Tibial artery (tissue), 4 donors: ENCODE measurements at regions not wholly inside any gene's neighbourhood (a gene's known extent, or its start where the extent isn't known, plus 50 kb on each side); places are given as distances from the start of the nearest gene placed in this dataset.

Experiments used
- DNase-seq, 2 donors: peaks; one replicate each; pipeline ENCODE4 v3.0.0-alpha.2; 2019
- H3K27ac ChIP-seq, 2 donors: fragments of 200-600 bp; sonication (generic) in 1 of 2; 1 replicate in 1 of 2; 2 replicates in 1 of 2; pipeline ENCODE4 v1.5.1; 2018 to 2019; ENCODE audit warnings: mild to moderate bottlenecking in 1 of 2
- H3K27me3 ChIP-seq, 2 donors: fragments of 200-600 bp; sonication (generic) in 1 of 2; one replicate each; pipeline versions ENCODE4 v1.5.1 to v1.6.0; 2016 to 2019
- H3K36me3 ChIP-seq, 3 donors: fragments of 200-600 bp; sonication (generic) in 2 of 3; one replicate each; pipeline ENCODE4 v1.5.1; 2016 to 2019; ENCODE audit warnings: mild to moderate bottlenecking in 2 of 3
- H3K4me1 ChIP-seq, 4 donors: fragments of 200-600 bp; sonication (generic) in 2 of 4; 1 replicate in 3 of 4; 2 replicates in 1 of 4; pipeline ENCODE4 v1.5.1; 2016 to 2019
- H3K4me3 ChIP-seq, 2 donors: fragments of 200-600 bp; sonication (generic) in 1 of 2; 1 replicate in 1 of 2; 2 replicates in 1 of 2; pipeline ENCODE4 v1.5.1; 2018 to 2019; ENCODE audit warnings: mild to moderate bottlenecking in 2 of 2
- H3K9me3 ChIP-seq, 3 donors: fragments of 200-600 bp; sonication (generic) in 1 of 3; one replicate each; pipeline ENCODE4 v1.5.1; 2016 to 2019
- intact Hi-C: fragments of 100-400 bp; cut with DNase I; formaldehyde crosslinking; loops from one replicate; pipeline ENCODE4 v1.15.0; 2023; ENCODE audit warnings: low total_unique reads
- TF ChIP-seq, protein P1 (sequence below), 2 experiments: fragments of 200-600 bp in 1 of 2; fragments of 450-650 bp in 1 of 2; IDR thresholded peaks; one replicate each; pipeline ENCODE4 v1.5.1; 2017 to 2019; ENCODE audit warnings: antibody characterized with exemption in 2 of 2, mild to moderate bottlenecking in 1 of 2, moderate library complexity in 1 of 2

DNA sequence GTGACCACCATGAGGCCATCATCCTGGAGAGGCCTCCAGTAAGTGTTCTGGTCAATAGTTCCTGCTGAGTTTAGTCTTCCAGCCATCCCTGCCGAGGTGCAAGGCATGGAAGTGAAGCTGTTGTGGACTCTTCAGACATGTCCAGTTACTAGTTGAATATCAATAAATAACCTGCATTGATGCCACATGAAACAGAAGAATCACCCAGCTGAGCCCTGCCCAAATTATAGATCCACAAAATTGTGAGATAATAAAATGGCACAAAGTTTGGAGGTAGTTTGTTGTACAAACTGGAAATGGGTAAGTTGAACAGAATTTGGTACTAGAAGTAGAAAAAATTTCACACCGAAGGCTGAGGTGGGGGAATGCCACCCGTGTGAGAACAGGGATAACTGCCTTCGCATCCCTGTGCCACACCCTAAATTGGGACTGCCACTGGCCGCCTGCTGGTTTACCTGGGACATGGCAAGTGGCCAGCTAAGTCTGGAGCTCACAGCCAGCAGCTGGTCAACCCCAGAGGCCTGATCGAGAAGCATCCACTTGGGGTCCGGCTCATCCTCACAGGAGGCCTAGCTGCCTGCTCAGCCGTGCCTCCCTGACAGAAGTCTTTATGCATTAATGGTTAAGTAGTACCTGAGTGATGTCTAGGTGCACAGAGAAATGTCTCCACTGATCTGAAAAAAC, 184.5 kb downstream of the SPRY1 start:
- Histone ChIP-seq H3K27me3 (no peaks in the 10 kb centered on the region), H3K36me3 (no peaks in the 10 kb centered on the region), H3K4me3 (no peak overlapping the region), H3K9me3 (peaks cover 0 to 11% (median 0%) of the 10 kb centered on the region in 3 donors), H3K4me1 (peaks cover 0 to 14% (median 4%) of the 10 kb centered on the region in 4 donors), H3K27ac (no peak overlapping the region)
- no peak for DNase-seq
- intact Hi-C loops: no loop called here
- TF ChIP-seq, protein P1, sequence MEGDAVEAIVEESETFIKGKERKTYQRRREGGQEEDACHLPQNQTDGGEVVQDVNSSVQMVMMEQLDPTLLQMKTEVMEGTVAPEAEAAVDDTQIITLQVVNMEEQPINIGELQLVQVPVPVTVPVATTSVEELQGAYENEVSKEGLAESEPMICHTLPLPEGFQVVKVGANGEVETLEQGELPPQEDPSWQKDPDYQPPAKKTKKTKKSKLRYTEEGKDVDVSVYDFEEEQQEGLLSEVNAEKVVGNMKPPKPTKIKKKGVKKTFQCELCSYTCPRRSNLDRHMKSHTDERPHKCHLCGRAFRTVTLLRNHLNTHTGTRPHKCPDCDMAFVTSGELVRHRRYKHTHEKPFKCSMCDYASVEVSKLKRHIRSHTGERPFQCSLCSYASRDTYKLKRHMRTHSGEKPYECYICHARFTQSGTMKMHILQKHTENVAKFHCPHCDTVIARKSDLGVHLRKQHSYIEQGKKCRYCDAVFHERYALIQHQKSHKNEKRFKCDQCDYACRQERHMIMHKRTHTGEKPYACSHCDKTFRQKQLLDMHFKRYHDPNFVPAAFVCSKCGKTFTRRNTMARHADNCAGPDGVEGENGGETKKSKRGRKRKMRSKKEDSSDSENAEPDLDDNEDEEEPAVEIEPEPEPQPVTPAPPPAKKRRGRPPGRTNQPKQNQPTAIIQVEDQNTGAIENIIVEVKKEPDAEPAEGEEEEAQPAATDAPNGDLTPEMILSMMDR (IDR thresholded peaks at IDR 0.05): no peak

DNA sequence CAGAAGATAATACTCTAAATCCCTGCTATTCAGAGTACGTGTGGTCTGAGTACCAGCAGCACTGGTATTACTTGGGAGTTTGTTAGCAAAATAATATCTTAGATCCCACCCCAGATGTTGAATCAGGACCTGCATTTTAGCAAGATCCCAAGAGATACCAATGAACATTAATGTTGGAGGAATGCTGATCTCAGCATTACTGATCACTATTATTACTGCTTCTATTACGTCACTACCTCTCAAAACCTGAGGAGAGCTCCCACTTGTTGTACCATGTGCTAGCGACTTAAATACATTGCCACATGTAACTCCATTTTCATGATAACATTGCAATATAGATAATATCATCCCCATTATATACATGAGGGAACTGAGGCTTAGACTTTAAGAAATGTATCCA, 185.2 kb downstream of the SPRY1 start:
- TF ChIP-seq, protein P1 (IDR thresholded peaks at IDR 0.05): no peak
- intact Hi-C loops: no loop called here
- Histone ChIP-seq H3K36me3 (no peaks in the 10 kb centered on the region), H3K27ac (no peak overlapping the region), H3K4me1 (peaks cover 0 to 14% (median 4%) of the 10 kb centered on the region in 4 donors), H3K4me3 (no peak overlapping the region), H3K27me3 (no peaks in the 10 kb centered on the region), H3K9me3 (peaks cover 0 to 11% (median 0%) of the 10 kb centered on the region in 3 donors)
- no peak for DNase-seq

DNA sequence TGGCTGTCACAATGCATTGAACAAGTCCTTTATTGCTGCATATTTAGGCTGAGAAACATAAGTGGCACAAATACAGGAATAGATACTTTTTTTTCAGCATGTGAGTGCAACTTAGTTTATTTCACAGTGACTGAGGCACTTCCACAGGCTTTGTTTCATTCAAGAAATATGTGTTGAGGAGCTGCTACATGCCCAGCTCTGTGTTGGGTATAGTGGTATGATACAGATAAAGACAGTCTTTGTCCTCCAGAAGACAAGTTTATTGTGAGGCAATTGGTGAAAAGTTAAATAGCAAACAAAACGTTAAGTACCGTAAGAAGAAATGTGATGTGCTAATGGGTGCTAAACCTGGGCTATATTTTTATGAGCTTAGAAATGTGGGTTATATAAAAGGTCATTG, 186.4 kb downstream of the SPRY1 start:
- intact Hi-C loops: no loop called here
- H3K27ac ChIP-seq: no peak overlapping the region
- no peaks in the 10 kb centered on the region for H3K27me3 ChIP-seq
- TF ChIP-seq, protein P1 (IDR thresholded peaks at IDR 0.05): no peak
- no peak for DNase-seq
- no peak overlapping the region for H3K4me3 ChIP-seq
- H3K4me1 ChIP-seq: peaks cover 0 to 23% (median 6%) of the 10 kb centered on the region in 4 donors
- no peaks in the 10 kb centered on the region for H3K36me3 ChIP-seq
- H3K9me3 ChIP-seq: peaks cover 0 to 11% (median 0%) of the 10 kb centered on the region in 3 donors

DNA sequence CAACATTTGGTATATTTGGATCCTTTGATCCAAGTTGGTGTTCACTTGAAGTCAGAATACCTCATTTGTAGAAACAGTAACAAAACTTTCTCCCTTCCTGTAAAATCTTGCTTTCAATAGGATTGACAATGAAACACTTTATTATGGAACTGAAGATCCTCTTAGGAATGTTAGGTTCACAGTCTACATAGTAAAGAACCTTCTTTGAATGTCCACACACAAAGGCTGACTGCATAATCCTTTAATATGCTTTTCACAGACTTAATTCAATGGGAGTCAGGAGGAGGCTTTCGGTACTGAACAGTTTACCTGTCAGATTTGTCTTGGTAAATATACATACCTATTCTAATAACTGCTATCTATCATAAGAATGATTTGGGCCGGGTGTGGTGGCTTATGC, 188.5 kb downstream of the SPRY1 start:
- TF ChIP-seq, protein P1 (IDR thresholded peaks at IDR 0.05): no peak
- H3K4me3 ChIP-seq: no peak overlapping the region
- no peaks in the 10 kb centered on the region for H3K27me3 ChIP-seq
- H3K9me3 ChIP-seq: peaks cover 0 to 11% (median 0%) of the 10 kb centered on the region in 3 donors
- intact Hi-C loops: no loop called here
- peaks cover 0 to 29% (median 7%) of the 10 kb centered on the region in 4 donors for H3K4me1 ChIP-seq
- no peaks in the 10 kb centered on the region for H3K36me3 ChIP-seq
- no peak for DNase-seq
- H3K27ac ChIP-seq: no peak overlapping the region

DNA sequence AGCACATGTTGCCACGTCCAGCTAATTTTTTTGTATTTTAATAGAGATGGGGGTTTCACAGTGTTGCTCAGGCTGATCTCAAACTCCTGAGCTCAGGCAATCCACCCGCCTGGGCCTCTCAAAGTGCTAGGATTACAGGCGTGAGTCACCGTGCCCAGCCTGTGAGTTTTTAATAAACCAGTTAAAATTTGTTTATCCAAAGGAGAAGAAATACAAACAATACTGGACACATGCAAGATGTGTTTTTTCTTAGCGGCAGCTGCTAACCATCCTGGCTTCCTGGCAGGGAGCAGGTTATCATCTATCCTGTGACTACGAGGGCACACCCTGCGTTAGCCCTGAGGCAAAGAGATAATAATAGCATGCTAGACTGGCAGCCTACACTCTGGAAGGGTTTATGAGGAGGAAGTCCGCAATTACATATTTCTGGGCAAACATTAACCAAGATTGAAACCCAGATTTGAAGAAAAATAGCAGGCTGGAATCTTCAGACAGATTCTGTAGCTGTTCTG, 191.4 kb downstream of the SPRY1 start:
- peak overlapping the region; percentile 74 to 77 for H3K27ac ChIP-seq
- no peaks in the 10 kb centered on the region for H3K9me3 ChIP-seq
- TF ChIP-seq, protein P1 (IDR thresholded peaks at IDR 0.05): no peak
- peaks cover 0 to 24% (median 6%) of the 10 kb centered on the region in 4 donors for H3K4me1 ChIP-seq
- H3K36me3 ChIP-seq: no peaks in the 10 kb centered on the region
- intact Hi-C loops: loop anchor here (2.0 kb wide), 1 partner anchor 189 kb away; no protein-coding TSS in a partner anchor
- peak; percentile 25 to 64 for DNase-seq
- no peaks in the 10 kb centered on the region for H3K27me3 ChIP-seq
- no peak overlapping the region for H3K4me3 ChIP-seq
